ENCODE measurements at regions not wholly inside any gene's neighbourhood (a gene's known extent, or its start where the extent isn't known, plus 50 kb on each side); places are given as distances from the start of the nearest gene placed in this dataset.

DNA sequence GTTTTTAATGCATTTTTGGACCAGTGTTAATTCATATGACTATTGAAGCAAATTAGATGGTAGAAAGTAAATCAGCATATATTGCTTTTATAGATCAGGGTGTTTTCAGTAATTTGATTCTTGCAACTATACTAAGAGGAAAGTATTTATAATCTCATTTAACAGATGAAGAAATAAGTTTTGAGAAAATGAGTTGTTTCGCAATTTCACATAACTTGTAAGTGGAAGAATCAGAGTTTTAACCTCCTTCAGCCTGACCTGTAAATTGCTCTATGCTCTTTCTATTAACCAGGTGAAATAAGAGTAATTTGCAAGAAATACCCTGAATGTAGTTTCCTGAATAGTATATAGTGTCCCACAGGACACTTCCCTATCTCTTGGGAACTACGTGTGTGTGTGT, 1106.8 kb upstream of the RAG2 start:
- Histone ChIP-seq H3K4me3 (replicated peaks; ENCODE audit: insufficient read depth, low read length) (no peak overlapping the region), H3K27ac (replicated peaks) (no peak overlapping the region), H3K27me3 (ENCODE audit: insufficient read depth, poor library complexity, severe bottlenecking) (no peaks in the 10 kb centered on the region)
- no peak for DNase-seq (ENCODE audit: low read depth in 1 of 2, low spot score in 1 of 2)
- no peak for TF ChIP-seq POLR2AphosphoS5 (IDR thresholded peaks at IDR 0.05; ENCODE audit: low read depth)

DNA sequence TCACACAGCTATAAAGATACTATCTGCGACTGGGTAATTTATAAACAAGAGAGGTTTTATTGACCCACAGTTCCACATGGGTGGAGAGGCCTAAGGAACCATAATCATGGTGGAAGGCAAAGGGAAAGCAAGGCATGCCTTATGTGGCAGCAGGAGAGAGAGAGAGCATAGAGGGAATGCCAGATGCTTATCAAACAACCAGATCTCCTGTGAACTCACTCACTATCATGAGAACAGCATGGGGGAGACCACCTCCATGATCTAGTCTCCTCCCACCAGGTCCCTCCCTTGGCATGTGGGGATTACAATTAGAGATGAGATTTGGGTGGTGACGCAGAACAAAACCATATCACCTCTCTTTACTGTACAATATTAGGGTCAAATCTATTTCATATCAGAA, 1101.6 kb upstream of the RAG2 start:
- no peaks in the 10 kb centered on the region for H3K27me3 ChIP-seq (ENCODE audit: insufficient read depth, poor library complexity, severe bottlenecking)
- TF ChIP-seq POLR2AphosphoS5 (IDR thresholded peaks at IDR 0.05; ENCODE audit: low read depth): no peak
- no peak for TF ChIP-seq GABPA (IDR thresholded peaks at IDR 0.05; ENCODE audit: low read depth)
- TF ChIP-seq, protein P1, sequence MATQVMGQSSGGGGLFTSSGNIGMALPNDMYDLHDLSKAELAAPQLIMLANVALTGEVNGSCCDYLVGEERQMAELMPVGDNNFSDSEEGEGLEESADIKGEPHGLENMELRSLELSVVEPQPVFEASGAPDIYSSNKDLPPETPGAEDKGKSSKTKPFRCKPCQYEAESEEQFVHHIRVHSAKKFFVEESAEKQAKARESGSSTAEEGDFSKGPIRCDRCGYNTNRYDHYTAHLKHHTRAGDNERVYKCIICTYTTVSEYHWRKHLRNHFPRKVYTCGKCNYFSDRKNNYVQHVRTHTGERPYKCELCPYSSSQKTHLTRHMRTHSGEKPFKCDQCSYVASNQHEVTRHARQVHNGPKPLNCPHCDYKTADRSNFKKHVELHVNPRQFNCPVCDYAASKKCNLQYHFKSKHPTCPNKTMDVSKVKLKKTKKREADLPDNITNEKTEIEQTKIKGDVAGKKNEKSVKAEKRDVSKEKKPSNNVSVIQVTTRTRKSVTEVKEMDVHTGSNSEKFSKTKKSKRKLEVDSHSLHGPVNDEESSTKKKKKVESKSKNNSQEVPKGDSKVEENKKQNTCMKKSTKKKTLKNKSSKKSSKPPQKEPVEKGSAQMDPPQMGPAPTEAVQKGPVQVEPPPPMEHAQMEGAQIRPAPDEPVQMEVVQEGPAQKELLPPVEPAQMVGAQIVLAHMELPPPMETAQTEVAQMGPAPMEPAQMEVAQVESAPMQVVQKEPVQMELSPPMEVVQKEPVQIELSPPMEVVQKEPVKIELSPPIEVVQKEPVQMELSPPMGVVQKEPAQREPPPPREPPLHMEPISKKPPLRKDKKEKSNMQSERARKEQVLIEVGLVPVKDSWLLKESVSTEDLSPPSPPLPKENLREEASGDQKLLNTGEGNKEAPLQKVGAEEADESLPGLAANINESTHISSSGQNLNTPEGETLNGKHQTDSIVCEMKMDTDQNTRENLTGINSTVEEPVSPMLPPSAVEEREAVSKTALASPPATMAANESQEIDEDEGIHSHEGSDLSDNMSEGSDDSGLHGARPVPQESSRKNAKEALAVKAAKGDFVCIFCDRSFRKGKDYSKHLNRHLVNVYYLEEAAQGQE (IDR thresholded peaks at IDR 0.05; ENCODE audit: insufficient replicate concordance, low read depth): no peak
- TF ChIP-seq, protein P2, sequence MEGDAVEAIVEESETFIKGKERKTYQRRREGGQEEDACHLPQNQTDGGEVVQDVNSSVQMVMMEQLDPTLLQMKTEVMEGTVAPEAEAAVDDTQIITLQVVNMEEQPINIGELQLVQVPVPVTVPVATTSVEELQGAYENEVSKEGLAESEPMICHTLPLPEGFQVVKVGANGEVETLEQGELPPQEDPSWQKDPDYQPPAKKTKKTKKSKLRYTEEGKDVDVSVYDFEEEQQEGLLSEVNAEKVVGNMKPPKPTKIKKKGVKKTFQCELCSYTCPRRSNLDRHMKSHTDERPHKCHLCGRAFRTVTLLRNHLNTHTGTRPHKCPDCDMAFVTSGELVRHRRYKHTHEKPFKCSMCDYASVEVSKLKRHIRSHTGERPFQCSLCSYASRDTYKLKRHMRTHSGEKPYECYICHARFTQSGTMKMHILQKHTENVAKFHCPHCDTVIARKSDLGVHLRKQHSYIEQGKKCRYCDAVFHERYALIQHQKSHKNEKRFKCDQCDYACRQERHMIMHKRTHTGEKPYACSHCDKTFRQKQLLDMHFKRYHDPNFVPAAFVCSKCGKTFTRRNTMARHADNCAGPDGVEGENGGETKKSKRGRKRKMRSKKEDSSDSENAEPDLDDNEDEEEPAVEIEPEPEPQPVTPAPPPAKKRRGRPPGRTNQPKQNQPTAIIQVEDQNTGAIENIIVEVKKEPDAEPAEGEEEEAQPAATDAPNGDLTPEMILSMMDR (IDR thresholded peaks at IDR 0.05; ENCODE audit: insufficient read depth, low read length): no peak
- TF ChIP-seq SPI1 (IDR thresholded peaks at IDR 0.05; ENCODE audit: borderline replicate concordance, low read depth): no peak
- no peak for DNase-seq (ENCODE audit: low read depth in 1 of 2, low spot score in 1 of 2)
- no peak overlapping the region for H3K4me3 ChIP-seq (replicated peaks; ENCODE audit: insufficient read depth, low read length)
- H3K27ac ChIP-seq (replicated peaks): no peak overlapping the region

DNA sequence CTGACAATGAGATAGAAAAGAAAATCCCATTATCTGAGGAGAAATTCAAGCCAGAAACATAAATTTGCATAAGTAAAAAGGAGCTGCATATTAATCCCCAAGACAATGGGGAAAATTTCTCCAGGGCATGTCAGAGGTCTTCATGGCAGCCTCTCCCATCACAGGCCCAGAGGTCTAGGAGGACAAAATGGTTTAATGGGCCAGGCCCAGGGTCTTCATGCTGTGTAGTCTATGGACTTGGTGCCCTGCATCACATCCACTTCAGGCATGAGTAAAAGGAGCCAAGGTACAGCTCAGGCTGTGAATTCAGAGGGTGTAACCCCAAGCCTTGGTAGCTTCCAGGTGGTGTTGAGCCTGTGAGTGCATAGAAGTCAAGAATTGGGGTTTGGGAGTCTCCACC, 1097.2 kb upstream of the RAG2 start:
- Histone ChIP-seq H3K27me3 (ENCODE audit: insufficient read depth, poor library complexity, severe bottlenecking) (no peaks in the 10 kb centered on the region), H3K4me3 (replicated peaks; ENCODE audit: insufficient read depth, low read length) (no peak overlapping the region), H3K27ac (replicated peaks) (no peak overlapping the region)
- DNase-seq (ENCODE audit: low read depth in 1 of 2, low spot score in 1 of 2): no peak
- TF ChIP-seq SPI1 (IDR thresholded peaks at IDR 0.05; ENCODE audit: borderline replicate concordance, low read depth): no peak
- TF ChIP-seq, protein P2 (IDR thresholded peaks at IDR 0.05; ENCODE audit: insufficient read depth, low read length): no peak
- no peak for TF ChIP-seq GABPA (IDR thresholded peaks at IDR 0.05; ENCODE audit: low read depth)
- TF ChIP-seq, protein P1 (IDR thresholded peaks at IDR 0.05; ENCODE audit: insufficient replicate concordance, low read depth): no peak
- TF ChIP-seq POLR2AphosphoS5 (IDR thresholded peaks at IDR 0.05; ENCODE audit: low read depth): no peak

DNA sequence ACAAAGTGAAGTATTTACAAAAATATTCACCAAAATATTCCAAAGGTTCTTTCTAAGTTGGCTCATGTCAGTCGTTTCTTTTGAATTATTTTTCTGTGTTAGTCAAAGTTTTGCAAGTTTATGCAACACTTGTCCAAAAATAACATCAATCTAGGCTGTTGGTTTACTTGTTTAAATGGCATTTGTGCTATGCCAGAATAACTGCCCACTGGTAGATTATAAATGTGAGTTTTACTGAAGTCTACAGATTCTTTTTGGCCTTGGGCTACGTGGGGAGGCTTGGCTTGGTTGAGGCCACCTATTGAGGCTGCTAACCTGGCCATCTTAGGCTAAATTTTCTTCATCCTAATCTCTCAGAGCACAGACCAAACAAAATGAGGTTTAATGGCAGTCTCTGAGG, 1091.9 kb upstream of the RAG2 start:
- Histone ChIP-seq H3K27me3 (ENCODE audit: insufficient read depth, poor library complexity, severe bottlenecking) (no peaks in the 10 kb centered on the region), H3K27ac (replicated peaks) (no peak overlapping the region), H3K4me3 (replicated peaks; ENCODE audit: insufficient read depth, low read length) (no peak overlapping the region)
- DNase-seq (ENCODE audit: low read depth in 1 of 2, low spot score in 1 of 2): no peak
- TF ChIP-seq, protein P2 (IDR thresholded peaks at IDR 0.05; ENCODE audit: insufficient read depth, low read length): no peak
- no peak for TF ChIP-seq SPI1 (IDR thresholded peaks at IDR 0.05; ENCODE audit: borderline replicate concordance, low read depth)
- no peak for TF ChIP-seq GABPA (IDR thresholded peaks at IDR 0.05; ENCODE audit: low read depth)
- no peak for TF ChIP-seq POLR2AphosphoS5 (IDR thresholded peaks at IDR 0.05; ENCODE audit: low read depth)
- TF ChIP-seq, protein P1 (IDR thresholded peaks at IDR 0.05; ENCODE audit: insufficient replicate concordance, low read depth): no peak

All from HL-60 (cell line).